NCI-H1092 (cell line): ENCODE measurements at regions not wholly inside any gene's neighbourhood (a gene's known extent, or its start where the extent isn't known, plus 50 kb on each side); places are given as distances from the start of the nearest gene placed in this dataset.

Source experiments
- DNase-seq: peaks from one replicate; lab custom pipeline; 2025; lab: John Stamatoyannopoulos, UW

GRCh38 chr15:53400986-53401385 lies 358.5 kb downstream of the WDR72 start:
- no peak for DNase-seq

GRCh38 chr15:53397041-53397616 lies 362.3 kb downstream of the WDR72 start:
- DNase-seq: no peak

DNA sequence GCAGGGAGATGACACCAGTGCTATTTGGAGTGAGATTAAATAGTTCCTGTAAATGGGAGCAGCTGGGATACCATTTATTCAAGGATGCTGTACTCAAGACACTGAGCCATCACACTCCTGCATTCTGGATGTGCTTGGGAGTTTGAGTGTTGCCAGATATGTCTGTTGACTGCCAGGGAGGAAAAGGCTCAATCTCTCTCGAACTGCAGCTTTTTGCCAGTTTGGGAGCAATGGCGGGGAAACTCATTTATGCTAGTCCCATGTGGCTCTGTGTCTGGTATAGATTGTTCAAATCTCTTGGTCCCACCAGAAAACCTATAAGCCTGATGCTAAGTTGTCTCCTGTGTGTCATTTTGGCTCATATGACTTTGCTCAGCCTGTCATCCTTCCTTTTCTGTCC lies 363.6 kb downstream of the WDR72 start:
- no peak for DNase-seq

DNA sequence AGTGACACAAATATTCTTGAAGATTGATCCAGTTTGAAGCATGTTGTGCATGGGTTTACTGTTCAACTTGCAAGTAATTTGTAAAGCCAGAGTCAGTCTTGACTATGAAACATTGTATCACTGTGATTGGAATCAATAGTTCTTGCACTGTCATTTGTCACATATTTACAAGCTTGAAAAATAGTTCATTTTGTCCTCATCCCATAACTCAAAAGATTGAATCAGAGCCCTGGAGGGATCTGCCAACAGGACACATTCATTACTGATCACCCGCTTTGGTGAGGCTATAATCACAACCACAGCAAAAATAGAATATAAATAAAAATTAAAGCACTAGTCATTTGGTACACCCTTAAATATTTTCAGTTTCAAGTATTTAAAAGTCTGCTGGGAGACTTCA lies 368.9 kb downstream of the WDR72 start:
- DNase-seq: no peak

- no peak for DNase-seq
Measured at GRCh38 chr15:53389271-53390037, 370.0 kb downstream of the WDR72 start.

DNA sequence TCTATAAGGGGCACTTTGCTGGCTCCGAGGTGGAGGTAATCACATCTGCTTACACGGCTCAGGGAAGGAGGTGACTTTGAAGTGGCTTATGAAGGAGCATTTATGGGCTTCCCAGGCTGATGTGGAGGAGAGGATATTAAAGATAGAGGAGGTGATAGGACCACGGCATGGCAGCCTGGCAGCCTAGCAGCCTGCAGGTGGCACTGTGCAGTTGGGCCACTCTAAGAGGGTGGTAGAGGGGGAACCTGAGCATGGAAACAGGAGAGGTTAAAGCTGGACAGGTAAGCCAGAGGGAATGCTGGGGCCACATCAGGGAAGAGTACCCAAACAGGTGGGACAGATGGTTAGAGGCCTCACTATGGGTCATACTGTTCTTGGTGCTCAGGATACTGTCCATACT lies 375.0 kb downstream of the WDR72 start:
- peak; percentile 4 for DNase-seq

DNA sequence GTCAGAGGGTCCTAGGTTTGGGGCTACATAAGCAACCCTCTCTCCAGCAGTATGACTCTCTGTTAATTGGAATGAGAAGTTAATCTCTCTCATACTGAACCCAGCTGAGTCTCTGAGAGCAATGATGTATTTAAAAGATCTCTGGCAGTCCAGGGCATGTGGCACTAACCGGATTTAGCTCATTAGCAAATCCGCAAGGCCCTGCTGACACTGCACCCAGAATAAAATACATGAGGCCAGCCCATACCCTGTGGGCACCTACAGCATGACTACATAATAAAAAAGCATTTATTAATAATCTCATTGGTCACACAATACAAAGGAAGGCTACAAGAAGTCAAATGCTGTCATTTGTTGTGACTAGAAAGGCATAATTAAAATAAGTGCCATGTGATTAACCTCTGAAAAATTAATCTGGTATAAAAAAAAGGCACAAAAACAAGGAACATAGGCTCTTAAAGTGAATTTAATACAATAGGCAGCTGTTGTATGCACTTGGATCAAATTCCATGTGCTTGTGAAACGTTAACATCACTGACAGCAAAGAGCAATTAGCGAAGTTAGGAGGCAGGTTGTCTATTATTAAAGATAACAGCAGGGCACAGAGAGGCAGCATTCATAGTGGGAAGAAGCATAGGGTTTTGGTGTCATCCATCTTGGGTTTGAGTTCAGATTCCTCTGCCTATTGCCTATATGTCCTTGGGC lies 381.2 kb downstream of the WDR72 start:
- DNase-seq: no peak

DNA sequence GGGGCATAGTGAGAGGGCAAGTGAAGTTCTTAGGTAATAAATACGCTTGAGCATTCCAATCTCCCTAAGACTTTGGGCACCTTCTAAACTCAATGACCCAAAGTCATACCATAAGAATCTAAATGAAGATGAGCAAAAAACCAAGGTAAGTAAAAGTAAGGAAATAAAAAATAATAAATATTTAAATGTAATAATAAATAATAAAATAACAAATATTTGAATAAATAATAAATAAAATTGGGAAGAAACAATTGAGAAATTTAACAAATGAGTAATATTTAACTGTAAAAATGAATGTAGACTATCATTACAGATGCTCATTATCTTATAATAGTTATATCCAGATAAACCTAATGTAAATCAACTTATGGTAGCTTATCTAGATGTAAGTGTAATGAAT lies 391.7 kb downstream of the WDR72 start:
- no peak for DNase-seq

DNA sequence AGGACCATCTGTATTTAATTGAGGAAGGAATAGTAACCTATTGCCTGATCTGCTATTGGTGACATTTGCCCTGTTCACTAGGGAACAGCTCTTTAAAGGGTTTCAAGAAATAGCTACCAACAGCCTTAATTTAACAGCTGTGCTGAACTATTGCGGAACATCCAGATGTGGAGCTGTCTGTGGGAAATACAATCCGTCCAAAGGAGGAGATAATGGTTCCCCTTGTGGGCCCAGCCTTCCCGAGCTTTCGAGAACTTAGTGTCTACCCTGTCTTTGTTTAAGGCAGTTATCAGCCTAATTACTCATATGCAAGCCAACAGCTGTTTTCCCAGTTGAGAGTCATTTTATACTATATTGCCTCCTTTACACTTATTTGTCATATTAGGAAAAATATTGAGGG lies 398.6 kb downstream of the WDR72 start:
- no peak for DNase-seq

- no peak for DNase-seq
Measured at GRCh38 chr15:53359038-53359437, 400.4 kb downstream of the WDR72 start.

GRCh38 chr15:53354874-53355273 lies 404.6 kb downstream of the WDR72 start:
- DNase-seq: no peak

- no peak for DNase-seq
Measured at GRCh38 chr15:53351373-53351772, 408.1 kb downstream of the WDR72 start.

DNA sequence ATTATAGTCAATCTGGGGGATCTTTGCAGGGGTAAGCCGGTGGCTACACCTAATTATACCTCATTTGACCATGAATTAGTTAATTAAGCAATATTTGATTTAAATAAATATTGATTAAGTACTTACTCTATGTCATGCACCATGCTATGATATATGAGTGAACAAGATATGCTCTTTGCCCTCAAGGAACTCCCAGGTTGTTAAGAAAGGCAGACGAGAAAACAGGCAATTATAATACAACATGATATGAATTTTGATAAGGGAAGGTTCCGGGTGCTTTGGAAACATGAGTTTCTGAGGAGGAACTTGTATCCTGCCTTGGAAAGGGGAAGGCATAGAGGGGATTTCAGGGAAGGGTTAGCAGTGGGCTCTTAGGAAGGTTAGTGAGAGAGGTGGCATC lies 412.9 kb downstream of the WDR72 start:
- no peak for DNase-seq

GRCh38 chr15:53331328-53332190 lies 427.9 kb downstream of the WDR72 start:
- no peak for DNase-seq

DNA sequence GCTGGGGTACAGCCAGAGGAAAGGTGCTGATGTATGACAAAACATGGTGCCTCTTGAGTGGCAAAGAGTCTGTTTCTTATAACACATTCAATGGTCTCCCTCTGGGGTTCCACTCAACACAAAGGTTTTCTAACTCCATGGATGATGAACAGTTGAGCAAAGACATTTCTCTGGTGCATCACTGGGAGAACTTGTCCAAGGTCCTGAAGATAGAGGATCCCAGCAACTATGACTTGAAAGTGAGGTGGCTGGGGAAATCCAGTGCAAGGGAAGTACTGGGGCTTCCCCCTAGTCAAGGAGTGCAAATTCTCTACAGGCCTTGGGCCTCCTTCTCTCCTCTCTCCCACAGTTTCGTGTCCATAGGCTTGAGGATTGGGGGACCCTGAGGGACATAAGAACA lies 431.1 kb downstream of the WDR72 start:
- no peak for DNase-seq

GRCh38 chr15:53324061-53324460 lies 435.4 kb downstream of the WDR72 start:
- DNase-seq: no peak

- no peak for DNase-seq
Measured at GRCh38 chr15:53323191-53323590, 436.3 kb downstream of the WDR72 start.

- no peak for DNase-seq
Measured at GRCh38 chr15:53320816-53321215, 438.6 kb downstream of the WDR72 start.

DNA sequence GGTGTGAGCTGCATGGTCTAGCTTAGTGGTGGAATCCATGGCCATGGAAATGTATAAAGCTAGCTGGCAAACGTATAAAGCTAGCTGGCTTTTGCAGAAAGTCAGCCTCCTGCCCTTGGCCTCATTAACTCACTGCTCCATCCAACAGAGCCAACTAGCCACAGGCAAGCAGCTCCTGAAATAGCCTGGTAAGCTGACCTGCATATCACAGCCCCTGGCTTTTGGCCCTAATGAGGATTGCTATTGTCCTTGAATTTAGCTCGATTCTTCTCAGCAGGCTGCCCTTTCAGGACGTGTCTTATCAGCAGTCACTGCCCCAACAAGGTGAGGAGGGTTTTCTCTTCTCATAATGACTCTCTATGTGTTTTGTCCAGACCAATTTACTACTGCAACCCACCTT lies 446.8 kb downstream of the WDR72 start:
- no peak for DNase-seq

DNA sequence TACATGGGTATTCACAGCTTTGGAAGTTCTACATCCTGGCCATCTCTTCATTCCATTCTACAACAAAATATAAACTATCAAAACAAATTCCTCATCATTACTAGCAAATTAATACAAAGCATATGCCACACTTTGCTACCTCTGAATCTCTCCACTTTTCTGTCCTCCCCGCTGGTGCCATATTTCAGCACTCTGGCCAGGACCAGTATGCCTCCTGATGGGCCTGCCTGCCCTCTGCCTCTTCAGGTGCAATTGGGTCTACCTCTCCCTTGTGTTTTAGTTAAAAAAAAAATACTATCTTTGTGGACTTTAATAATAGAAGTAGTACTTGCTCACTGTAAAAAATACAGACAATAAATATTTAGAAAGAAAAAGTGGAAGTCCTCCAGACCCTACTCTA lies 448.8 kb downstream of the WDR72 start:
- DNase-seq: no peak

- DNase-seq: no peak
Measured at GRCh38 chr15:53307952-53308624, 451.4 kb downstream of the WDR72 start.

- DNase-seq: no peak
Measured at GRCh38 chr15:53305554-53305953, 453.9 kb downstream of the WDR72 start.
